Limb (tissue), 2 donors: ENCODE measurements at regions not wholly inside any gene's neighbourhood (a gene's known extent, or its start where the extent isn't known, plus 50 kb on each side); places are given as distances from the start of the nearest gene placed in this dataset.

ENCODE experiments used
- DNase-seq, 2 donors: peaks; one replicate each; pipeline ENCODE4 v3.0.0-alpha.2; 2016; ENCODE audit errors: extremely low spot score in 2 of 2

GRCh38 chr6:23410439-23410838 lies 715.6 kb upstream of the NRSN1 start:
- no peak for DNase-seq

- no peak for DNase-seq
Observed at GRCh38 chr6:23412770-23413169, 713.2 kb upstream of the NRSN1 start.

- DNase-seq = no peak
Observed at GRCh38 chr6:23413327-23414050, 712.5 kb upstream of the NRSN1 start.

GRCh38 chr6:23414051-23414445 lies 712.0 kb upstream of the NRSN1 start:
- DNase-seq = peak; percentile 28 to 74

- DNase-seq = no peak
Observed at GRCh38 chr6:23414922-23415321, 711.1 kb upstream of the NRSN1 start.

GRCh38 chr6:23415819-23416427 lies 710.1 kb upstream of the NRSN1 start:
- DNase-seq = no peak

GRCh38 chr6:23417133-23417532 lies 708.9 kb upstream of the NRSN1 start:
- no peak for DNase-seq

GRCh38 chr6:23418095-23418494 lies 707.9 kb upstream of the NRSN1 start:
- DNase-seq = no peak

- DNase-seq = no peak
Observed at GRCh38 chr6:23419046-23419445, 707.0 kb upstream of the NRSN1 start.

- no peak for DNase-seq
Observed at GRCh38 chr6:23420659-23421350, 705.2 kb upstream of the NRSN1 start.

- no peak for DNase-seq
Observed at GRCh38 chr6:23424584-23424983, 701.4 kb upstream of the NRSN1 start.

GRCh38 chr6:23435126-23435525 lies 690.9 kb upstream of the NRSN1 start:
- DNase-seq = no peak

- no peak for DNase-seq
Observed at GRCh38 chr6:23435798-23436197, 690.2 kb upstream of the NRSN1 start.

- no peak for DNase-seq
Observed at GRCh38 chr6:23441808-23442461, 684.1 kb upstream of the NRSN1 start.

GRCh38 chr6:23445157-23445710 lies 680.8 kb upstream of the NRSN1 start:
- peak in 1 of 2 donors; percentile 21 for DNase-seq

GRCh38 chr6:23446469-23446967 lies 679.5 kb upstream of the NRSN1 start:
- peak; percentile 37 to 84 for DNase-seq

- DNase-seq = no peak
Observed at GRCh38 chr6:23447731-23448130, 678.3 kb upstream of the NRSN1 start.

GRCh38 chr6:23448281-23448680 lies 677.7 kb upstream of the NRSN1 start:
- DNase-seq = no peak

- DNase-seq = peak in 1 of 2 donors; percentile 30
Observed at GRCh38 chr6:23454080-23454976, 671.7 kb upstream of the NRSN1 start.

GRCh38 chr6:23455754-23456153 lies 670.3 kb upstream of the NRSN1 start:
- DNase-seq = no peak

GRCh38 chr6:23456396-23456795 lies 669.6 kb upstream of the NRSN1 start:
- DNase-seq = no peak
